RWPE2 (cell line): ENCODE measurements at regions not wholly inside any gene's neighbourhood (a gene's known extent, or its start where the extent isn't known, plus 50 kb on each side); places are given as distances from the start of the nearest gene placed in this dataset.

ENCODE experiments used
- ATAC-seq: fragments of 200-7000 bp; cut with Tn5 transposase; 3 replicates; pipeline ENCODE4 v1.9.1; 2021; ENCODE audit warnings: low read depth
- DNase-seq: peaks from one replicate; pipeline ENCODE4 v3.0.0-alpha.2; 2020; ENCODE audit warnings: low spot score
- H3K27ac ChIP-seq: fragments of 450-650 bp; 2 replicates; pipeline ENCODE4 v1.5.1; 2017; ENCODE audit warnings: mild to moderate bottlenecking; ENCODE audit not compliant: poor library complexity, severe bottlenecking
- H3K27me3 ChIP-seq: fragments of 250-450 bp; sonication (Bioruptor Pico); 2 replicates; pipeline ENCODE4 v1.5.1; 2021; ENCODE audit warnings: mild to moderate bottlenecking, moderate library complexity; ENCODE audit not compliant: insufficient read depth, poor library complexity, severe bottlenecking
- H3K36me3 ChIP-seq: fragments of 250-450 bp; sonication (Bioruptor Pico); 2 replicates; pipeline ENCODE4 v1.5.1; 2020; ENCODE audit warnings: low read depth, mild to moderate bottlenecking, moderate library complexity
- H3K4me1 ChIP-seq: fragments of 250-450 bp; sonication (Bioruptor Pico); 2 replicates; pipeline ENCODE4 v1.5.1; 2021; ENCODE audit warnings: mild to moderate bottlenecking, moderate library complexity; ENCODE audit not compliant: insufficient read depth, poor library complexity, severe bottlenecking
- H3K4me3 ChIP-seq: fragments of 250-450 bp; sonication (Bioruptor Pico); 2 replicates; pipeline ENCODE4 v1.5.1; 2021; ENCODE audit warnings: mild to moderate bottlenecking, moderate library complexity; ENCODE audit not compliant: severe bottlenecking
- H3K9me3 ChIP-seq: fragments of 250-450 bp; sonication (Bioruptor Pico); 2 replicates; pipeline ENCODE4 v1.5.1; 2021; ENCODE audit warnings: mild to moderate bottlenecking, moderate library complexity; ENCODE audit not compliant: severe bottlenecking
- CTCF ChIP-seq: fragments of 450-650 bp; IDR thresholded peaks from one replicate; pipeline ENCODE4 v1.5.1; 2017; ENCODE audit warnings: mild to moderate bottlenecking, moderate library complexity; ENCODE audit not compliant: poor library complexity, severe bottlenecking

GRCh38 chr5:111589316-111589715 is 77.0 kb upstream of the STARD4 start:
- no peak for DNase-seq
- H3K27ac ChIP-seq: no peak overlapping the region
- TF ChIP-seq CTCF: no peak
- H3K27me3 ChIP-seq: no peaks in the 10 kb centered on the region
- no peaks in the 10 kb centered on the region for H3K36me3 ChIP-seq
- ATAC-seq: no peak
- no peaks in the 10 kb centered on the region for H3K9me3 ChIP-seq
- no peaks in the 10 kb centered on the region for H3K4me1 ChIP-seq
- no peak overlapping the region for H3K4me3 ChIP-seq

DNA sequence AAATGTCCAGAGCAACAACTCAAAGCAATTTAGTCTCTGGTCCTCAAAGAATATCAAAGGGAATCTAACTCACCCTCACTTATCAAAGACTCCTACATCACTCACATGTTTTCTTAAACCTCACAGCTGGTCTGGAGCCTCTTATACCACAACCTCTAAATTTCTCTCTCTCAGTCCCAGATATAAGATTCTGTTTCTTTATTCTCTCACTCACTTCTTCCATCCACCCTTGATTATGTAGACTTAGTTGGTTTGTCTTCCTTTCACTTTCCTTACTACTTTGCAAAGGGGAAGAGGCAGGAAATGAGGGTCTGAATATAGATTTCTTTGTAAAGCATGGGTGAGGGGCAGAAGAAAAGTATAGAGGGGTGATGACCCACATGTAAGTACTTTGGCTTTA is 75.4 kb upstream of the STARD4 start:
- no peak for TF ChIP-seq CTCF
- H3K27ac ChIP-seq: no peak overlapping the region
- DNase-seq (no peak), ATAC-seq (no peak)
- H3K4me3 ChIP-seq: no peak overlapping the region
- H3K9me3 ChIP-seq: no peaks in the 10 kb centered on the region
- no peaks in the 10 kb centered on the region for H3K27me3 ChIP-seq
- peaks cover 2% of the 10 kb centered on the region for H3K4me1 ChIP-seq
- no peaks in the 10 kb centered on the region for H3K36me3 ChIP-seq

DNA sequence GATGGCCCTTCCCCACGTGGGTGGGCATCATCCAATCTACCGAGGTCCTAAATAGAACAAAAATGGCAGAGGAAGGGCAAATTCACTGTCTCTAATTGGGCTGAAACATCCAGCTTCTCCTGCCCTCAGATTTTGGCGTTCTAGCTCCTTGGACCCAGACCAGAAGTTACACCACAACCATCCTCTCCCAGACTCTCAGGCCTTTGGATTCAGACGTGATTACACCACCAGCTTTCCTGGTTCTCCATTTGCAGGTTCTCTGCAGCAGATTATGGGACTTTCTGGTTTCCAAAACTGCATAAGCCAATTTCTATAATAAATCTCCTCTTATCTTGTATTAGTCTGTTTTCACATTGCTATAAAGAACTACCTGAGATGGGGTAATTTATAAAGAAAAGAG is 73.6 kb upstream of the STARD4 start:
- ATAC-seq (no peak), DNase-seq (no peak)
- Histone ChIP-seq H3K27ac (no peak overlapping the region), H3K36me3 (no peaks in the 10 kb centered on the region), H3K4me1 (peaks cover 6% of the 10 kb centered on the region), H3K4me3 (no peak overlapping the region), H3K9me3 (no peaks in the 10 kb centered on the region), H3K27me3 (no peaks in the 10 kb centered on the region)
- no peak for TF ChIP-seq CTCF

DNA sequence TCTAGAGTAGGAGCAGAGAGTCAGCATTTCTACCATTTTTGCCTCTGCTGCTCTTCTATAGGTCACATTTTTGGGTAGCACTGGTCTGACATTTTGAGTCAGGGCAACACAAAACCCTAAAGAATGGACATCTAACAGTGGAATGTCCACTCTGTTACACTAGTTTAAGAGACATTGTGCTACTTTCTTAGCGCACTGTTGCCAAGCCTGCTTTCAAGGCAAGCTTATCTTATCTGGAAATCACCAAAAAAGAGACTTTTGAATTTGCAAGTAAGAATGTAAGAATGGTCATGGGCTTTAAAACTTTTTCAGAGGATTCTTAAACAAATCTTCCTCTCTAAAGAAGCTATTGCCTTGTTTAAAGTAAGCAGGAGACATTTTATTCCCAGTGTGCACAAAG is 73.0 kb upstream of the STARD4 start:
- no peak for ATAC-seq

GRCh38 chr5:111584651-111585050 is 72.3 kb upstream of the STARD4 start:
- no peak for TF ChIP-seq CTCF
- Histone ChIP-seq H3K27ac (no peak overlapping the region), H3K27me3 (no peaks in the 10 kb centered on the region), H3K9me3 (no peaks in the 10 kb centered on the region), H3K36me3 (no peaks in the 10 kb centered on the region), H3K4me3 (no peak overlapping the region), H3K4me1 (peaks cover 6% of the 10 kb centered on the region)
- ATAC-seq (peak; percentile 81), DNase-seq (no peak)

More for the DNA sequence above, 73.0 kb upstream of the STARD4 start:
- no peaks in the 10 kb centered on the region for H3K27me3 ChIP-seq
- no peaks in the 10 kb centered on the region for H3K9me3 ChIP-seq
- no peak for TF ChIP-seq CTCF
- H3K27ac ChIP-seq: no peak overlapping the region
- H3K36me3 ChIP-seq: no peaks in the 10 kb centered on the region
- no peak for DNase-seq
- H3K4me1 ChIP-seq: peaks cover 6% of the 10 kb centered on the region
- no peak overlapping the region for H3K4me3 ChIP-seq
